ENCODE measurements at regions not wholly inside any gene's neighbourhood (a gene's known extent, or its start where the extent isn't known, plus 50 kb on each side); places are given as distances from the start of the nearest gene placed in this dataset.
A peak's percentile ranks its signal among the peaks of the same experiment; 100 is the strongest.

- TF ChIP-seq CTCF (IDR thresholded peaks at IDR 0.05 in 4 of 5, conservative IDR thresholded peaks at IDR 0.05 in 1 of 5) = no peak
- TF ChIP-seq POLR2A (IDR thresholded peaks at IDR 0.05) = no peak
- Histone ChIP-seq H3K9me3 (no peaks in the 10 kb centered on the region), H3K27me3 (no peaks in the 10 kb centered on the region), H3K36me3 (no peaks in the 10 kb centered on the region), H3K27ac (no peak overlapping the region), H3K4me3 (no peak overlapping the region), H3K4me1 (peaks cover 4 to 9% of the 10 kb centered on the region in 2 donors)
- in situ Hi-C loops (cut with MboI; ENCODE audit: low sequenced_read_pairs in 4 of 4) = no loop called here
- no peak for ATAC-seq
- DNase-seq = no peak
- intact Hi-C loops (cut with DNase I; ENCODE audit: low total_unique reads) = no loop called here
These were observed 155.3 kb upstream of the LPP start for GRCh38 chr3:187998611-187999010.

- intact Hi-C loops (cut with DNase I; ENCODE audit: low total_unique reads) (no loop called here), in situ Hi-C loops (cut with MboI; ENCODE audit: low sequenced_read_pairs in 4 of 4) (loop anchor here in 1 of 4 donors (10.0 kb wide), 1 partner anchor 255 kb away; the partner anchor contains the start of gene BCL6)
- ATAC-seq (no peak), DNase-seq (no peak)
- TF ChIP-seq POLR2A (IDR thresholded peaks at IDR 0.05) (no peak), CTCF (IDR thresholded peaks at IDR 0.05 in 4 of 5, conservative IDR thresholded peaks at IDR 0.05 in 1 of 5) (no peak)
- H3K36me3 ChIP-seq = no peaks in the 10 kb centered on the region
- peaks cover 4 to 6% of the 10 kb centered on the region in 2 donors for H3K4me1 ChIP-seq
- no peaks in the 10 kb centered on the region for H3K9me3 ChIP-seq
- H3K4me3 ChIP-seq = no peak overlapping the region
- H3K27me3 ChIP-seq = no peaks in the 10 kb centered on the region
- no peak overlapping the region for H3K27ac ChIP-seq
These were observed 154.1 kb upstream of the LPP start for GRCh38 chr3:187999821-188000220.

GRCh38 chr3:188000361-188000861 is 153.5 kb upstream of the LPP start:
- no peak for ATAC-seq
- Histone ChIP-seq H3K27me3 (no peaks in the 10 kb centered on the region), H3K27ac (no peak overlapping the region), H3K4me3 (no peak overlapping the region), H3K36me3 (no peaks in the 10 kb centered on the region), H3K4me1 (peaks cover 4 to 5% of the 10 kb centered on the region in 2 donors), H3K9me3 (no peaks in the 10 kb centered on the region)
- no peak for TF ChIP-seq POLR2A (IDR thresholded peaks at IDR 0.05)
- TF ChIP-seq CTCF (IDR thresholded peaks at IDR 0.05 in 4 of 5, conservative IDR thresholded peaks at IDR 0.05 in 1 of 5) = no peak
- intact Hi-C loops (cut with DNase I; ENCODE audit: low total_unique reads) (no loop called here), in situ Hi-C loops (cut with MboI; ENCODE audit: low sequenced_read_pairs in 4 of 4) (loop anchor here in 1 of 4 donors (10.0 kb wide), 1 partner anchor 256 kb away; the partner anchor contains the start of gene BCL6)
- no peak for DNase-seq

GRCh38 chr3:188001093-188001492 is 152.9 kb upstream of the LPP start:
- intact Hi-C loops (cut with DNase I; ENCODE audit: low total_unique reads) (no loop called here), in situ Hi-C loops (cut with MboI; ENCODE audit: low sequenced_read_pairs in 4 of 4) (loop anchor here in 1 of 4 donors (10.0 kb wide), 1 partner anchor 256 kb away; the partner anchor contains the start of gene BCL6)
- ATAC-seq (no peak), DNase-seq (no peak)
- Histone ChIP-seq H3K9me3 (no peaks in the 10 kb centered on the region), H3K4me3 (no peak overlapping the region), H3K27me3 (no peaks in the 10 kb centered on the region), H3K27ac (peak overlapping the region in 1 of 4 donors; percentile 30), H3K4me1 (peaks cover 9 to 12% of the 10 kb centered on the region in 2 donors), H3K36me3 (no peaks in the 10 kb centered on the region)
- TF ChIP-seq POLR2A (IDR thresholded peaks at IDR 0.05) (no peak), CTCF (IDR thresholded peaks at IDR 0.05 in 4 of 5, conservative IDR thresholded peaks at IDR 0.05 in 1 of 5) (no peak)

- H3K4me1 ChIP-seq = peaks cover 13 to 15% of the 10 kb centered on the region in 2 donors
- TF ChIP-seq CTCF (IDR thresholded peaks at IDR 0.05 in 4 of 5, conservative IDR thresholded peaks at IDR 0.05 in 1 of 5) (no peak), POLR2A (IDR thresholded peaks at IDR 0.05) (no peak)
- no peaks in the 10 kb centered on the region for H3K9me3 ChIP-seq
- in situ Hi-C loops (cut with MboI; ENCODE audit: low sequenced_read_pairs in 4 of 4) (loop anchor here in 1 of 4 donors (10.0 kb wide), 1 partner anchor 257 kb away; the partner anchor contains the start of gene BCL6), intact Hi-C loops (cut with DNase I; ENCODE audit: low total_unique reads) (no loop called here)
- H3K27ac ChIP-seq = no peak overlapping the region
- ATAC-seq (no peak), DNase-seq (no peak)
- no peaks in the 10 kb centered on the region for H3K36me3 ChIP-seq
- H3K27me3 ChIP-seq = no peaks in the 10 kb centered on the region
- H3K4me3 ChIP-seq = no peak overlapping the region
These were observed 152.0 kb upstream of the LPP start for GRCh38 chr3:188001926-188002325.

Data from gastrocnemius medialis (tissue), 4 donors.